Endodermal cell (in vitro differentiated cells): ENCODE measurements at regions not wholly inside any gene's neighbourhood (a gene's known extent, or its start where the extent isn't known, plus 50 kb on each side); places are given as distances from the start of the nearest gene placed in this dataset.

Source experiments
- DNase-seq: peaks from one replicate; pipeline ENCODE4 v3.0.0-alpha.2; 2017
- H3K27ac ChIP-seq: 2 replicates; pipeline ENCODE4 v1.5.1; 2013; ENCODE audit warnings: mild to moderate bottlenecking, low read depth, low read length, moderate library complexity
- H3K27me3 ChIP-seq: 2 replicates; pipeline ENCODE4 v1.6.1; 2013; ENCODE audit warnings: mild to moderate bottlenecking, low read length, moderate library complexity; ENCODE audit not compliant: insufficient read depth, control insufficient read depth, poor library complexity, severe bottlenecking
- H3K36me3 ChIP-seq: 2 replicates; pipeline ENCODE4 v1.7.0; 2013; ENCODE audit warnings: mild to moderate bottlenecking, low read length, moderate library complexity; ENCODE audit not compliant: control insufficient read depth, insufficient read depth
- H3K4me1 ChIP-seq: one replicate; pipeline ENCODE4 v1.7.0; 2013; ENCODE audit warnings: low read length; ENCODE audit not compliant: control insufficient read depth, insufficient read depth
- H3K4me3 ChIP-seq: 2 replicates; pipeline ENCODE4 v1.5.1; 2013; ENCODE audit warnings: mild to moderate bottlenecking, low read length, moderate library complexity
- H3K9ac ChIP-seq: 2 replicates; pipeline ENCODE4 v1.6.1; 2013; ENCODE audit warnings: mild to moderate bottlenecking, low read length, moderate library complexity; ENCODE audit not compliant: poor library complexity, severe bottlenecking; ENCODE audit errors: extremely low read depth
- H3K9me3 ChIP-seq: 2 replicates; pipeline ENCODE4 v1.6.1; 2013; ENCODE audit warnings: mild to moderate bottlenecking, low read length, moderate library complexity; ENCODE audit not compliant: control insufficient read depth
- H3K27ac Mint-ChIP-seq: 2 replicates; pipeline ENCODE4 v1.8.0; 2020; ENCODE audit warnings: mixed read lengths
- H3K27me3 Mint-ChIP-seq: 2 replicates; pipeline ENCODE4 v1.8.0; 2021; ENCODE audit warnings: mild to moderate bottlenecking, mixed read lengths; ENCODE audit not compliant: insufficient read depth
- H3K36me3 Mint-ChIP-seq: 2 replicates; pipeline ENCODE4 v1.8.0; 2020; ENCODE audit warnings: low read depth, mixed read lengths
- H3K4me1 Mint-ChIP-seq: 2 replicates; pipeline ENCODE4 v1.8.0; 2020; ENCODE audit warnings: mixed read lengths
- H3K4me3 Mint-ChIP-seq: 2 replicates; pipeline ENCODE4 v1.8.0; 2020; ENCODE audit warnings: mild to moderate bottlenecking, moderate library complexity, mixed read lengths
- H3K9me3 Mint-ChIP-seq: 2 replicates; pipeline ENCODE4 v1.8.0; 2020; ENCODE audit warnings: mild to moderate bottlenecking, mixed read lengths
- WGBS, 2 experiments: methylation state at CpG; one replicate each; pipeline versions ENCODE4 v1.1.5 to v1.1.7; 2013; ENCODE audit warnings: missing lambda C conversion rate in 2 of 2, mixed read lengths in 1 of 2; ENCODE audit not compliant: insufficient coverage in 1 of 2, insufficient read length in 1 of 2; 5-methylcytosine and 5-hydroxymethylcytosine counted together
- TF ChIP-seq, protein P1 (sequence below): fragments of 200-600 bp; sonication (generic); conservative IDR thresholded peaks from 2 replicates; pipeline ENCODE4 v1.5.0; 2021; ENCODE audit warnings: antibody characterized with exemption, mild to moderate bottlenecking

DNA sequence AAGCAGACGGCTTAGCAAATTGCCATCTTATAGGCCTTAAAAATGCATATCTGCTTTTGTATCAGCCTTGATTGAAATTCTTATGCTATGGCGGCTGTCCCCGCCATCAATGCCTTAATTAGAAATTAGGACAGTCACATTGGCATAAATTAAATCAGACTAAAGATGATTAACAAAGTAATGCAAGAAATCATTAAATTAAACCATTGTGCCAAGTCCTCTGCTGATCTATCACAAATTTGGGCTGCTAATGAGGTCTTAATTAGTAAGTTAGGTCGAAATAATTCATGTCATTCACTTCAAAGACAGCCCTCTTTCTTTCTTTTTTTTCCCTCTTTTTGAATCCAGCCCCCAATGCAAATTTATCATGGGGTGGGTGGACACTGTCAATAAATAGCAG, 159.3 kb downstream of the MIAT start:
- H3K9ac ChIP-seq, result no peak overlapping the region
- no peak for DNase-seq
- H3K36me3 ChIP-seq, result no peaks in the 10 kb centered on the region
- 89 to 96% methylated on average over 3 to 4 of the region's 4 CpGs for WGBS, 2 experiments
- no peak overlapping the region for H3K27ac Mint-ChIP-seq
- H3K4me3 ChIP-seq, result no peak overlapping the region
- no peaks in the 10 kb centered on the region for H3K4me1 ChIP-seq
- no peaks in the 10 kb centered on the region for H3K4me1 Mint-ChIP-seq
- peaks cover 24% of the 10 kb centered on the region for H3K9me3 ChIP-seq
- no peak overlapping the region for H3K27ac ChIP-seq
- no peak overlapping the region for H3K4me3 Mint-ChIP-seq
- peaks cover 3% of the 10 kb centered on the region for H3K36me3 Mint-ChIP-seq
- peaks cover 10% of the 10 kb centered on the region for H3K27me3 Mint-ChIP-seq
- TF ChIP-seq, protein P1, sequence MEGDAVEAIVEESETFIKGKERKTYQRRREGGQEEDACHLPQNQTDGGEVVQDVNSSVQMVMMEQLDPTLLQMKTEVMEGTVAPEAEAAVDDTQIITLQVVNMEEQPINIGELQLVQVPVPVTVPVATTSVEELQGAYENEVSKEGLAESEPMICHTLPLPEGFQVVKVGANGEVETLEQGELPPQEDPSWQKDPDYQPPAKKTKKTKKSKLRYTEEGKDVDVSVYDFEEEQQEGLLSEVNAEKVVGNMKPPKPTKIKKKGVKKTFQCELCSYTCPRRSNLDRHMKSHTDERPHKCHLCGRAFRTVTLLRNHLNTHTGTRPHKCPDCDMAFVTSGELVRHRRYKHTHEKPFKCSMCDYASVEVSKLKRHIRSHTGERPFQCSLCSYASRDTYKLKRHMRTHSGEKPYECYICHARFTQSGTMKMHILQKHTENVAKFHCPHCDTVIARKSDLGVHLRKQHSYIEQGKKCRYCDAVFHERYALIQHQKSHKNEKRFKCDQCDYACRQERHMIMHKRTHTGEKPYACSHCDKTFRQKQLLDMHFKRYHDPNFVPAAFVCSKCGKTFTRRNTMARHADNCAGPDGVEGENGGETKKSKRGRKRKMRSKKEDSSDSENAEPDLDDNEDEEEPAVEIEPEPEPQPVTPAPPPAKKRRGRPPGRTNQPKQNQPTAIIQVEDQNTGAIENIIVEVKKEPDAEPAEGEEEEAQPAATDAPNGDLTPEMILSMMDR, result no peak
- peaks cover 26% of the 10 kb centered on the region for H3K9me3 Mint-ChIP-seq
- H3K27me3 ChIP-seq, result no peaks in the 10 kb centered on the region

GRCh38 chr22:26817926-26818325, 160.5 kb downstream of the MIAT start:
- TF ChIP-seq, protein P1, result no peak
- Histone ChIP-seq H3K27me3 (no peaks in the 10 kb centered on the region), H3K36me3 (no peaks in the 10 kb centered on the region), H3K9ac (no peak overlapping the region), H3K4me1 (no peaks in the 10 kb centered on the region), H3K4me3 (no peak overlapping the region), H3K27ac (no peak overlapping the region), H3K9me3 (peaks cover 24% of the 10 kb centered on the region)
- H3K27me3 Mint-ChIP-seq, result peaks cover 10% of the 10 kb centered on the region
- 50 to 70% methylated on average over 2 to 4 of the region's 4 CpGs for WGBS, 2 experiments
- peaks cover 26% of the 10 kb centered on the region for H3K9me3 Mint-ChIP-seq
- DNase-seq, result no peak
- H3K36me3 Mint-ChIP-seq, result peaks cover 3% of the 10 kb centered on the region
- no peak overlapping the region for H3K4me3 Mint-ChIP-seq
- no peaks in the 10 kb centered on the region for H3K4me1 Mint-ChIP-seq
- no peak overlapping the region for H3K27ac Mint-ChIP-seq

DNA sequence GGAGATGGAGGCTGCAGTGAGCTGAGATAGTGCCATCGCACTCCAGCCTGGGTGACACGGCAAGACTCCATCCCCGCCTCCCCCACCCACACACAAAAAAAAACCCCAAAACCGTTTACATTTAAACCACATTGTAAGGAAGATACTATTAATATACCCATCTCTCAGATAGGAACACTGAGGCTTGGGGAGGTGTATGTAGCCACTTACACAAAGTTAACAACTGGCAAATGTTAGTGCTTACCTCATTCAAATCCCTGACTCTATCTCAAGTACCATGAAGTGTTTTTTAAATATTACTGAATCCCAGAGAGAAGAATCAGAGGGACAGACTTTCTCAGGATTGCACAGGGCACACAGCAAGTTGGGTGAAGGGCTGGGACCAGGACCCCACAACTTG, 164.5 kb downstream of the MIAT start:
- Histone ChIP-seq H3K36me3 (no peaks in the 10 kb centered on the region), H3K9me3 (peaks cover 24% of the 10 kb centered on the region), H3K4me3 (no peak overlapping the region), H3K27ac (no peak overlapping the region), H3K4me1 (no peaks in the 10 kb centered on the region), H3K9ac (no peak overlapping the region), H3K27me3 (no peaks in the 10 kb centered on the region)
- H3K27ac Mint-ChIP-seq, result no peak overlapping the region
- peaks cover 26% of the 10 kb centered on the region for H3K9me3 Mint-ChIP-seq
- H3K27me3 Mint-ChIP-seq, result peaks cover 6% of the 10 kb centered on the region
- 81% methylated on average over 4 of the region's 4 CpGs; no CpG with 5 or more reads in 1 of the 2 experiments for WGBS, 2 experiments
- no peaks in the 10 kb centered on the region for H3K4me1 Mint-ChIP-seq
- no peak for DNase-seq
- peaks cover 3% of the 10 kb centered on the region for H3K36me3 Mint-ChIP-seq
- TF ChIP-seq, protein P1, result no peak
- H3K4me3 Mint-ChIP-seq, result no peak overlapping the region
